GM18498 (cell line): ENCODE measurements at regions not wholly inside any gene's neighbourhood (a gene's known extent, or its start where the extent isn't known, plus 50 kb on each side); places are given as distances from the start of the nearest gene placed in this dataset.

Source experiments
- ATAC-seq: cut with Tn5 transposase; IDR thresholded peaks from one replicate; pipeline ENCODE4 v1.9.1; 2021; ENCODE audit warnings: mild to moderate bottlenecking, moderate library complexity; ENCODE audit not compliant: unreplicated experiment

- no peak for ATAC-seq
Observed at GRCh38 chr2:4673025-4673489, 969.7 kb downstream of the DCDC2C start.

GRCh38 chr2:4674007-4674406, 970.6 kb downstream of the DCDC2C start:
- ATAC-seq: no peak

DNA sequence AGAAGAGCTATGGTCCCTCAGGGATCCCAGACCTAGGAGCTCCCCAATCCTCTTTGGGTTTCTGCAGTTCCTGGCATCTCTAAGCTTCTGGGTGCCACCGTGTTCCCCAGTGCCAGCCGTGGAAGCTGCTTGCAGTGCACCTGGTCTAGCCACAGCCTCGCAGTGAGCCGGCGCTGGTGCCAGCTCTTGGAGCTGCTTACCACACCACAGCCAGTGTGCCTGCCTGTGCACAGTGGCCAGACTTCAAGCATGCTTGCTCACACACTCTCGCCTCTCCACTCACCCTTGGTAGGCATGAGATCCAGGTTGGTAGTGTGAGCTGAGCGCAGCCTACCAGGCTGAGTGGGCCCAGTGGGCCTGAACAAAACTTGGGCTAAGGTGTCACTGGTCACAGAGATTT, 971.9 kb downstream of the DCDC2C start:
- ATAC-seq: no peak

- no peak for ATAC-seq
Observed at GRCh38 chr2:4678927-4679326, 975.6 kb downstream of the DCDC2C start.

DNA sequence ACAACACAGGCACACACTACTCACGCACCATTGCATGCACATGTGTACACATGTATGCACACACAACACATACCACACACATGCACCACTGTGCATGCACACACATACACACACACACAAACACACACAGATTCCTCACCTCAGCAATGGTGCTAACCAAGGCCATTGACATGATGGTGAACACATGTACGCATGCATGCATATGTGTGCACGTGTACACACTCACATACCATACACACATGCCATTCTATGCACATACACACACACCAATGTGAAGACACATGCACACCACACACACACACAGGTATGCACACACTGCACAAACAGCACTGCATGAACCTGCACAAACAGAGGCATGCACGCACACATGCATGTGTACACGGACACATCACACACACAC, 976.0 kb downstream of the DCDC2C start:
- ATAC-seq: no peak

DNA sequence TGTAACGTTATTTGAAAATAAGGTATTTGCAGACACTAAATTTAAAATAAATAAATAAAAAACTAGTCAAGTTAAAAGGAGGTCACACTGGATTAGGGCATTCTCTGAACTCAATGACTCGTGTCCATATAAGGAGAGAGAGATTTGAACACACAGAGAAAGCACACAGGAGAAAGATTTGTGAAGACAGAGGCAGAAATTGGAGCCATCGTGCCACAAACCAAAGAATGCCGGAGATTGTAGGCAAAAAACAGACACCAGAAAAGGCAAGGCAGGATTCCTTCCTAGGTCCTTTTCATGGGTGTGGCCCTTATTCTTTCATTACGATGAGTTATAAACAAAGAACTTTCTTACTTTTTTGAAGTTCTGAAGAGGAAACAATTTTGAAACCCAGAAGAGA, 981.5 kb downstream of the DCDC2C start:
- no peak for ATAC-seq

GRCh38 chr2:4690913-4691312, 987.5 kb downstream of the DCDC2C start:
- no peak for ATAC-seq

GRCh38 chr2:4693266-4693665, 989.9 kb downstream of the DCDC2C start:
- ATAC-seq: no peak

DNA sequence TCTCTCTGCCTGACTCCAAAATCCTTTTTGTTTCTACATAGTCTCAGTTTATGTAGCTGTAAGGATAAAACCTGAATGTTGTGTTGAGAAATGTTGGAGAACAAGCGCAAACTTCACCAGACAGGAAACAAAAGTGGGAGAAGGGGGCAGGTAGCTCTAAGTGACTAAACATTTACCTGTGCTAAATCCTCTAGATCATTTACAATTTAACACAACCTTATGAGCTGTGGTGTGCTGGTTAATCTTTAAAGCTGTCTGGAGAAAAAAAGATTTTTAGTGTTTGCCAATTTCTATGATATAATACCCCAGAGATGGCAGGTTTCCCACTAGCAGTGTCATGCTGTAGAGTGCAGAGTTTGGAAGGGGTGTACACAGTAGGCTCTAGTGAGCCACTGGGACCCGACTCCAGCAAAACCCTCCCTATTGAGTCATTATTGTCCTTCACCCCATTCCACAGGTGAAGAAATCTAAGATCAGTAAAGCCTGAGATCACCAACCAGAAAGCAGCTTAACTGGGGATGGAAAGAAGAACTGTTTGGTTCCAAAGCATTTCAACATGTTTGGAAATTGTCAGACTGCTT, 992.0 kb downstream of the DCDC2C start:
- no peak for ATAC-seq

- ATAC-seq: no peak
Observed at GRCh38 chr2:4715065-4715464, 977.1 kb upstream of the SOX11 start.

GRCh38 chr2:4718777-4719176, 973.4 kb upstream of the SOX11 start:
- no peak for ATAC-seq

DNA sequence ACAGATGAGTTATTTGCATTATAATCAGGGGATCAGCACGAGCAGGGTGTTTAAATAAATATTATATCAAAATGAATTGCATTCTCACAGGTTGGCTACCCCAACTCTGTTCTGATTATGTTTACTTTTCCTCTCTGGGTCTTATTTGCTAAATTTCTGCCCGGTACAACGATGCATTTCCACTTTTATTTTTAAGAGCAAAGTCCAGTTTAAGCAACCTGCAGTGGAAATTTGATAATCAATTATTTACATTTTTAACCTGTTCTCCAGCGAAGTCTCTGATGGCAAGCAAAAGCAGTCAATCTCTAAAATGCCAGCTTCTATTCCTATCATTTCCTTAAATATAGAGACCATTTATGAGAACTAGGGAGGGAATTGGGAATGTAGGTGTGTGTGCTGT, 966.6 kb upstream of the SOX11 start:
- ATAC-seq: no peak

DNA sequence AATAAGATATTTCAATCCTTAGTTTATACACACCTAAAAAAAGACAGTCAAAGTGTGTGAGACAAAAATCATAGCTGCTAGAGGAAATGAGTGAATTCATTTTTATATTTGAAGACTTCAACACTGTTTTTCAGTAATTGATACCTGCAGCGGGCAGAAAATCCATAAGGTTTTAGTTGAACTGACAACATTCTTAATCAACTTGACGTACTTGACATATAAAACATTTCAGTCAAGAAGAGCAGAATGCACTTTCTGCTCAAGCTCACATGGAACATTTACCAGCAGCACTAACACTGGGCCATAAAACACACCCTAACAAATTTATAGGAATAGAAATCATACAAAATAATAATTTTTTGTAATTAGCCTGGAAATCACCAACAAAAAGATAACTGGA, 959.6 kb upstream of the SOX11 start:
- ATAC-seq: no peak

GRCh38 chr2:4745056-4745991, 946.9 kb upstream of the SOX11 start:
- no peak for ATAC-seq

DNA sequence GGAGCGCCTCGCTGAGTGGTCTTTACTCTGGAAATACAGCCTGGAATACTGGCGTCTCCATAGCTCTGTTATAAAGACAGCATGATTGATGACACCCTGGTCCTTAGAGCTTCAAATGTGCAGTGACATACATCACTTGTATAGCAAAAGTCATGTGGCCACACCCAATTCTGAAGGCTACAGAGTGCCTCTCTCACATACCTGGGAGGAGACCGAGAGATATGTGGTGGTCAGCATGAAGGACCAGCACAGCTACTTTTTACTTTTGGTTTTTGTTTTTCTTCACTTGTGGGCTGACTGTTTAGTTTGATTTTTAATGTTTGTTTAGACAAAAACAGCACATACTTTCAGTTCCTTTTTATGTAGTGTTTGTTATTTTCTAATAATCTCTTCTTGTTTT, 938.5 kb upstream of the SOX11 start:
- no peak for ATAC-seq

GRCh38 chr2:4762951-4763376, 929.2 kb upstream of the SOX11 start:
- no peak for ATAC-seq

- ATAC-seq: no peak
Observed at GRCh38 chr2:4765787-4766530, 926.2 kb upstream of the SOX11 start.

GRCh38 chr2:4775668-4776067, 916.5 kb upstream of the SOX11 start:
- ATAC-seq: no peak

- ATAC-seq: no peak
Observed at GRCh38 chr2:4780679-4781078, 911.5 kb upstream of the SOX11 start.

DNA sequence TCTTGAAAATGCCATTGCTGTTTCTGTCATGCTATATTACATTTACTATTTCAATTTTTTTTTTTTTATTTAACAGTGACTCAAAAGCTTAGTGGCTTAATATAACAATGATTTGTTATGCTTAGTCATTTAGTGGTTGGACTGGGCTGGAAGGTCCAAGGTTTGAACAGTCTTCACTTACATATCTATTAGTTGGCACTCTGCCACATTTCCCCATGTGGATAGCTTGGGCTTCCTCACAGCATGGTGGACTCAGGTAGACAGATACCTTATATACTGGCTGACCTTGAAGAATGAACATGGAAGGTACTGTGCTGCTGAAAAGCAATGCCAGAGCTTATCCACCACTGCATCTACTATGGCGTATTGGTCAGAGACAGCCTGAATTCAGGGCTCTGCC, 909.5 kb upstream of the SOX11 start:
- ATAC-seq: no peak

- ATAC-seq: no peak
Observed at GRCh38 chr2:4791488-4791887, 900.7 kb upstream of the SOX11 start.

- ATAC-seq: no peak
Observed at GRCh38 chr2:4792126-4792525, 900.1 kb upstream of the SOX11 start.
